Thyroid gland (tissue), 4 donors: ENCODE measurements at regions not wholly inside any gene's neighbourhood (a gene's known extent, or its start where the extent isn't known, plus 50 kb on each side); places are given as distances from the start of the nearest gene placed in this dataset.

Experiments
- CTCF ChIP-seq, 6 experiments: fragments of 200-600 bp in 3 of 6; fragments of 450-650 bp in 3 of 6; sonication (generic) in 3 of 6; IDR thresholded peaks; one replicate each; pipeline ENCODE4 v1.5.1; 2016 to 2019; ENCODE audit warnings: antibody characterized with exemption in 6 of 6, mild to moderate bottlenecking in 2 of 6, inconsistent platforms in 1 of 6, moderate library complexity in 1 of 6
- POLR2A ChIP-seq, 2 donors: fragments of 450-650 bp; IDR thresholded peaks; one replicate each; pipeline ENCODE4 v1.6.1; 2017; ENCODE audit warnings: antibody characterized with exemption in 2 of 2, mild to moderate bottlenecking in 2 of 2, moderate library complexity in 1 of 2

GRCh38 chr3:26452363-26452762 is 170.2 kb upstream of the LRRC3B start:
- TF ChIP-seq CTCF (IDR thresholded peaks at IDR 0.05) (no peak), POLR2A (IDR thresholded peaks at IDR 0.05) (no peak)
